ENCODE measurements at regions not wholly inside any gene's neighbourhood (a gene's known extent, or its start where the extent isn't known, plus 50 kb on each side); places are given as distances from the start of the nearest gene placed in this dataset.

- DNase-seq: no peak
These were observed 2280.7 kb downstream of the MAT2B start for GRCh38 chr5:165786073-165786472.

GRCh38 chr5:165795073-165795472 is 2289.7 kb downstream of the MAT2B start:
- DNase-seq: no peak

GRCh38 chr5:165805756-165806155 is 2300.3 kb downstream of the MAT2B start:
- no peak for DNase-seq

GRCh38 chr5:165808335-165808734 is 2302.9 kb downstream of the MAT2B start:
- no peak for DNase-seq

- no peak for DNase-seq
These were observed 2304.5 kb downstream of the MAT2B start for GRCh38 chr5:165809914-165810313.

GRCh38 chr5:165829504-165829903 is 2324.1 kb downstream of the MAT2B start:
- DNase-seq: no peak

- DNase-seq: no peak
These were observed 2329.5 kb downstream of the MAT2B start for GRCh38 chr5:165834891-165835290.

- DNase-seq: no peak
These were observed 2330.6 kb downstream of the MAT2B start for GRCh38 chr5:165836046-165836445.

- no peak for DNase-seq
These were observed 2331.9 kb downstream of the MAT2B start for GRCh38 chr5:165837286-165837685.

GRCh38 chr5:165844571-165844970 is 2339.2 kb downstream of the MAT2B start:
- no peak for DNase-seq

- DNase-seq: no peak
These were observed 2352.7 kb downstream of the MAT2B start for GRCh38 chr5:165858118-165858517.

- no peak for DNase-seq
These were observed 2353.8 kb downstream of the MAT2B start for GRCh38 chr5:165859251-165859650.

- DNase-seq: no peak
These were observed 2357.8 kb downstream of the MAT2B start for GRCh38 chr5:165863239-165863638.

GRCh38 chr5:165871291-165871690 is 2365.9 kb downstream of the MAT2B start:
- no peak for DNase-seq

GRCh38 chr5:165874851-165875250 is 2369.4 kb downstream of the MAT2B start:
- no peak for DNase-seq

GRCh38 chr5:165876538-165876937 is 2371.1 kb downstream of the MAT2B start:
- DNase-seq: no peak

GRCh38 chr5:165877475-165877874 is 2372.1 kb downstream of the MAT2B start:
- no peak for DNase-seq

GRCh38 chr5:165881259-165881658 is 2375.8 kb downstream of the MAT2B start:
- DNase-seq: no peak

- DNase-seq: no peak
These were observed 2376.7 kb downstream of the MAT2B start for GRCh38 chr5:165882099-165882498.

- no peak for DNase-seq
These were observed 2380.4 kb downstream of the MAT2B start for GRCh38 chr5:165885623-165886350.

GRCh38 chr5:165887147-165887546 is 2381.7 kb downstream of the MAT2B start:
- no peak for DNase-seq

- no peak for DNase-seq
These were observed 2387.0 kb downstream of the MAT2B start for GRCh38 chr5:165892383-165892782.

GRCh38 chr5:165894916-165895315 is 2389.5 kb downstream of the MAT2B start:
- no peak for DNase-seq

- DNase-seq: no peak
These were observed 2387.6 kb upstream of the WWC1 start for GRCh38 chr5:165903835-165904234.

GRCh38 chr5:165906871-165907270 is 2384.6 kb upstream of the WWC1 start:
- no peak for DNase-seq

Data from activated gamma-delta T cell treated with Interleukin-2 at 50 U/mL for 16 hours (primary cell).